ENCODE measurements at regions not wholly inside any gene's neighbourhood (a gene's known extent, or its start where the extent isn't known, plus 50 kb on each side); places are given as distances from the start of the nearest gene placed in this dataset.

- TF ChIP-seq CTCF (conservative IDR thresholded peaks at IDR 0.05; ENCODE audit: control insufficient read depth, insufficient read depth, low read depth, low read length) = no peak
- H3K4me3 ChIP-seq (ENCODE audit: control insufficient read depth, low read depth, low read length) = no peak overlapping the region
- no peak for DNase-seq (ENCODE audit: low read depth)
Measured at GRCh38 chr7:34452363-34452762, 205.7 kb upstream of the NPSR1 start.

- no peak for TF ChIP-seq CTCF (conservative IDR thresholded peaks at IDR 0.05; ENCODE audit: control insufficient read depth, insufficient read depth, low read depth, low read length)
- peak; percentile 8 for DNase-seq (ENCODE audit: low read depth)
- H3K4me3 ChIP-seq (ENCODE audit: control insufficient read depth, low read depth, low read length) = no peak overlapping the region
Measured at GRCh38 chr7:34453150-34453549, 204.9 kb upstream of the NPSR1 start.

- H3K4me3 ChIP-seq (ENCODE audit: control insufficient read depth, low read depth, low read length) = no peak overlapping the region
- TF ChIP-seq CTCF (conservative IDR thresholded peaks at IDR 0.05; ENCODE audit: control insufficient read depth, insufficient read depth, low read depth, low read length) = no peak
- DNase-seq (ENCODE audit: low read depth) = no peak
Measured at GRCh38 chr7:34454381-34454780, 203.6 kb upstream of the NPSR1 start.

GRCh38 chr7:34457329-34457728 lies 200.7 kb upstream of the NPSR1 start:
- DNase-seq (ENCODE audit: low read depth) = no peak
- no peak for TF ChIP-seq CTCF (conservative IDR thresholded peaks at IDR 0.05; ENCODE audit: control insufficient read depth, insufficient read depth, low read depth, low read length)
- no peak overlapping the region for H3K4me3 ChIP-seq (ENCODE audit: control insufficient read depth, low read depth, low read length)

- no peak for TF ChIP-seq CTCF (conservative IDR thresholded peaks at IDR 0.05; ENCODE audit: control insufficient read depth, insufficient read depth, low read depth, low read length)
- DNase-seq (ENCODE audit: low read depth) = no peak
- H3K4me3 ChIP-seq (ENCODE audit: control insufficient read depth, low read depth, low read length) = no peak overlapping the region
Measured at GRCh38 chr7:34463830-34464229, 194.2 kb upstream of the NPSR1 start.

GRCh38 chr7:34471844-34472243 lies 186.2 kb upstream of the NPSR1 start:
- no peak overlapping the region for H3K4me3 ChIP-seq (ENCODE audit: control insufficient read depth, low read depth, low read length)
- TF ChIP-seq CTCF (conservative IDR thresholded peaks at IDR 0.05; ENCODE audit: control insufficient read depth, insufficient read depth, low read depth, low read length) = no peak
- DNase-seq (ENCODE audit: low read depth) = no peak

- TF ChIP-seq CTCF (conservative IDR thresholded peaks at IDR 0.05; ENCODE audit: control insufficient read depth, insufficient read depth, low read depth, low read length) = no peak
- no peak overlapping the region for H3K4me3 ChIP-seq (ENCODE audit: control insufficient read depth, low read depth, low read length)
- no peak for DNase-seq (ENCODE audit: low read depth)
Measured at GRCh38 chr7:34486371-34486770, 171.6 kb upstream of the NPSR1 start.

Measured in fibroblast of mammary gland (primary cell).